ENCODE measurements at regions not wholly inside any gene's neighbourhood (a gene's known extent, or its start where the extent isn't known, plus 50 kb on each side); places are given as distances from the start of the nearest gene placed in this dataset.

DNA sequence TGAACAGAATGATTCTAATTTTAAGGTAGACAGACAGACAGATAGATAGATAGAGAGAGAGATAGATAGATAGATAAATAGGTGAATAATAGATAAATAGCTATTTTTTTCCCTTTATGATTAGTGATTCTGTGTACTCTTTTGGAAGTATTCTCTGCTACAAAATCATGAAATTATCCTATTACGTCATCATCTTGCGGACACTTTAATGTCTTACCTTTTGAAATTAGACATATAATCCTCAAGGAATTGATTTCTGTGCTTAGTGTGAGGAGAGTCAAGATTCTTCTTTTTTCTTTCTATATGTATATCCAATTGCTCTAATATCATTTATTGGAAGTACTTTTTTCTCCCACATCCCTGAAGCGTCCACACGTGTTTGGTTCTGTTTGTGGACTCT lies 215.2 kb downstream of the SCG2 start:
- H3K23me2 ChIP-seq (ENCODE audit: low read depth, low read length): no peaks in the 10 kb centered on the region
- H3K14ac ChIP-seq (ENCODE audit: insufficient read length): no peak overlapping the region
- H2BK15ac ChIP-seq (ENCODE audit: low read length): no peak overlapping the region
- FAIRE-seq (no peak), DNase-seq (ENCODE audit: low read depth in 1 of 2, low spot score in 2 of 2) (no peak)
- ChIA-PET POLR2A (ENCODE audit: partially characterized antibody) (no interaction called here), CTCF (ENCODE audit: partially characterized antibody) (no interaction called here)
- no peak overlapping the region for H3K27ac ChIP-seq (ENCODE audit: low read depth, low read length)
- no peak overlapping the region for H2BK5ac ChIP-seq (ENCODE audit: low read depth, low read length)
- no peaks in the 10 kb centered on the region for H3K79me2 ChIP-seq (ENCODE audit: control insufficient read depth in 1 of 2, insufficient read depth in 2 of 2, low read length in 2 of 2)
- no peaks in the 10 kb centered on the region for H4K20me1 ChIP-seq (replicated peaks in 1 of 2; ENCODE audit: control insufficient read depth in 1 of 2, insufficient read depth in 2 of 2, low read length in 2 of 2)
- H3K9me3 ChIP-seq (ENCODE audit: insufficient read depth in 2 of 2, low read depth in 1 of 2, low read length in 1 of 2): no peaks in the 10 kb centered on the region
- no peak overlapping the region for H4K5ac ChIP-seq (ENCODE audit: insufficient read length, low read depth, low read length)
- no peak overlapping the region for H2BK20ac ChIP-seq (ENCODE audit: low read length)
- no peaks in the 10 kb centered on the region for H3K36me3 ChIP-seq (ENCODE audit: control insufficient read depth in 2 of 4, insufficient read depth in 4 of 4, low read length in 3 of 4)
- H3K27me3 ChIP-seq (replicated peaks in 1 of 4; ENCODE audit: control insufficient read depth in 3 of 4, extremely low read depth in 1 of 4, insufficient read depth in 3 of 4, low read length in 3 of 4): no peaks in the 10 kb centered on the region
- H3K9ac ChIP-seq (replicated peaks in 1 of 4; ENCODE audit: extremely low read depth in 1 of 4, low read depth in 3 of 4, low read length in 3 of 4): no peak overlapping the region
- WGBS, 2 experiments (ENCODE audit: extremely low coverage in 1 of 2, insufficient coverage in 1 of 2, insufficient read length in 1 of 2, insufficient replicate concordance in 2 of 2, low coverage in 1 of 2, low lambda C conversion rate in 2 of 2, missing lambda C conversion rate in 1 of 2): 87% methylated on average over 4 of the region's 4 CpGs; no CpG with 5 or more reads in 1 of the 2 experiments
- no peak overlapping the region for H3K4me2 ChIP-seq (ENCODE audit: insufficient read depth in 1 of 2, low read depth in 2 of 2, low read length in 2 of 2)
- H2AFZ ChIP-seq (ENCODE audit: low read length): no peak overlapping the region
- no peak overlapping the region for H3K18ac ChIP-seq (ENCODE audit: extremely low read depth, low read length)
- H4K8ac ChIP-seq (ENCODE audit: extremely low read depth, insufficient read depth, low read length): no peak overlapping the region
- H2AK5ac ChIP-seq (ENCODE audit: low read depth, low read length): no peak overlapping the region
- no peak overlapping the region for H3K4ac ChIP-seq (replicated peaks; ENCODE audit: insufficient read length, low read depth, low read length)
- no peaks in the 10 kb centered on the region for H3K4me1 ChIP-seq (replicated peaks in 1 of 4; ENCODE audit: control insufficient read depth in 3 of 4, insufficient read depth in 4 of 4, low read length in 3 of 4)
- H2BK120ac ChIP-seq (replicated peaks; ENCODE audit: low read depth, low read length): no peak overlapping the region
- H4K91ac ChIP-seq (replicated peaks; ENCODE audit: insufficient read length, low read length): no peak overlapping the region
- no peaks in the 10 kb centered on the region for H3K79me1 ChIP-seq (ENCODE audit: low read depth, low read length)
- no peak overlapping the region for H3K4me3 ChIP-seq (ENCODE audit: extremely low read depth in 1 of 4, insufficient read depth in 2 of 4, low read depth in 3 of 4, low read length in 4 of 4)
- no peak overlapping the region for H2BK12ac ChIP-seq (ENCODE audit: low read depth, low read length)
- no peak overlapping the region for H3K23ac ChIP-seq (ENCODE audit: insufficient read length)
- H3K56ac ChIP-seq (replicated peaks; ENCODE audit: insufficient read length, low read depth, low read length): no peak overlapping the region
- TF ChIP-seq TEAD4 (IDR thresholded peaks at IDR 0.05; ENCODE audit: low read depth, low read length) (no peak), SAP30 (IDR thresholded peaks at IDR 0.05; ENCODE audit: insufficient read depth, insufficient replicate concordance, low read length) (no peak), RBBP5 (IDR thresholded peaks at IDR 0.05; ENCODE audit: borderline replicate concordance, low read depth, low read length) (no peak), RNF2 (IDR thresholded peaks at IDR 0.05; ENCODE audit: borderline replicate concordance, low read depth, low read length, missing control alignments, poor library complexity, severe bottlenecking) (no peak), GTF2F1 (IDR thresholded peaks at IDR 0.05; ENCODE audit: borderline replicate concordance, low read depth, low read length) (no peak), ASH2L (IDR thresholded peaks at IDR 0.05; ENCODE audit: low read length) (no peak), CREB1 (IDR thresholded peaks at IDR 0.05) (no peak), CBX8 (IDR thresholded peaks at IDR 0.05; ENCODE audit: borderline replicate concordance, low read depth, low read length) (no peak), SIN3A (conservative IDR thresholded peaks at IDR 0.05 in 1 of 2, IDR thresholded peaks at IDR 0.05 in 1 of 2; ENCODE audit: low read depth in 1 of 2, low read length in 2 of 2) (no peak), EGR1 (IDR thresholded peaks at IDR 0.05; ENCODE audit: borderline replicate concordance, low read depth, low read length) (no peak), SP2 (IDR thresholded peaks at IDR 0.05; ENCODE audit: low read length) (no peak), ZNF274 (IDR thresholded peaks at IDR 0.05; ENCODE audit: borderline replicate concordance, extremely low read depth, low read length) (no peak), EZH2 (IDR thresholded peaks at IDR 0.05; ENCODE audit: low read depth, low read length, severe bottlenecking) (no peak), HDAC2 (IDR thresholded peaks at IDR 0.05; ENCODE audit: borderline replicate concordance in 1 of 2, low read depth in 2 of 2, low read length in 2 of 2) (no peak), CHD1 (IDR thresholded peaks at IDR 0.05; ENCODE audit: low read depth, low read length) (no peak)

Measured in H1 (cell line).